Testis (tissue), 2 donors: ENCODE measurements at regions not wholly inside any gene's neighbourhood (a gene's known extent, or its start where the extent isn't known, plus 50 kb on each side); places are given as distances from the start of the nearest gene placed in this dataset.

ENCODE experiments used
- POLR2A ChIP-seq: fragments of 450-650 bp; IDR thresholded peaks from one replicate; pipeline ENCODE4 v1.6.1; 2017; ENCODE audit warnings: antibody characterized with exemption, mild to moderate bottlenecking, moderate library complexity
- TF ChIP-seq, protein P1 (sequence below), 3 experiments: fragments of 450-650 bp in 2 of 3; fragments of 200-600 bp in 1 of 3; sonication (generic) in 1 of 3; IDR thresholded peaks; one replicate each; pipeline ENCODE4 v1.5.1; 2016 to 2019; ENCODE audit warnings: antibody characterized with exemption in 3 of 3, mild to moderate bottlenecking in 2 of 3, moderate library complexity in 1 of 3

DNA sequence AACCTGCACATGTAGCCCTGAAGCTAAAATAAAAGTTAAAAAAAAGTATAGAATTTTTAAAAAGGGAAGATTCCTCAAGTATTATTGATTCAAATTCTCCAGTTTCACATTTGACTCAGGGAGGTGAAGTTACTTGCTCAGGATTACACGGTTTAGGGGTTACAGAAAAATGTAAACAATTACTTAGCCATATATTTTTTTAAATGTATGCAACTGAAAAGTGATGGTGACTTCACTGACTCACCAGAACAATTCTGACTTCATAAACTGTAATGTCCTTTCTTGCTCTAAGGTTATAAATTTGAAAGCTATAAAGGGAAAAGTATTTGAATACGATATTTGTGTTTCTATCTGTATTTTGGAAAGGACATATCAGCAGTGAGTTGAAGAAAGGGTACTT is 371.2 kb downstream of the SPRY1 start:
- TF ChIP-seq, protein P1, sequence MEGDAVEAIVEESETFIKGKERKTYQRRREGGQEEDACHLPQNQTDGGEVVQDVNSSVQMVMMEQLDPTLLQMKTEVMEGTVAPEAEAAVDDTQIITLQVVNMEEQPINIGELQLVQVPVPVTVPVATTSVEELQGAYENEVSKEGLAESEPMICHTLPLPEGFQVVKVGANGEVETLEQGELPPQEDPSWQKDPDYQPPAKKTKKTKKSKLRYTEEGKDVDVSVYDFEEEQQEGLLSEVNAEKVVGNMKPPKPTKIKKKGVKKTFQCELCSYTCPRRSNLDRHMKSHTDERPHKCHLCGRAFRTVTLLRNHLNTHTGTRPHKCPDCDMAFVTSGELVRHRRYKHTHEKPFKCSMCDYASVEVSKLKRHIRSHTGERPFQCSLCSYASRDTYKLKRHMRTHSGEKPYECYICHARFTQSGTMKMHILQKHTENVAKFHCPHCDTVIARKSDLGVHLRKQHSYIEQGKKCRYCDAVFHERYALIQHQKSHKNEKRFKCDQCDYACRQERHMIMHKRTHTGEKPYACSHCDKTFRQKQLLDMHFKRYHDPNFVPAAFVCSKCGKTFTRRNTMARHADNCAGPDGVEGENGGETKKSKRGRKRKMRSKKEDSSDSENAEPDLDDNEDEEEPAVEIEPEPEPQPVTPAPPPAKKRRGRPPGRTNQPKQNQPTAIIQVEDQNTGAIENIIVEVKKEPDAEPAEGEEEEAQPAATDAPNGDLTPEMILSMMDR (IDR thresholded peaks at IDR 0.05) = no peak
- no peak for TF ChIP-seq POLR2A
